ENCODE measurements at regions not wholly inside any gene's neighbourhood (a gene's known extent, or its start where the extent isn't known, plus 50 kb on each side); places are given as distances from the start of the nearest gene placed in this dataset.

DNA sequence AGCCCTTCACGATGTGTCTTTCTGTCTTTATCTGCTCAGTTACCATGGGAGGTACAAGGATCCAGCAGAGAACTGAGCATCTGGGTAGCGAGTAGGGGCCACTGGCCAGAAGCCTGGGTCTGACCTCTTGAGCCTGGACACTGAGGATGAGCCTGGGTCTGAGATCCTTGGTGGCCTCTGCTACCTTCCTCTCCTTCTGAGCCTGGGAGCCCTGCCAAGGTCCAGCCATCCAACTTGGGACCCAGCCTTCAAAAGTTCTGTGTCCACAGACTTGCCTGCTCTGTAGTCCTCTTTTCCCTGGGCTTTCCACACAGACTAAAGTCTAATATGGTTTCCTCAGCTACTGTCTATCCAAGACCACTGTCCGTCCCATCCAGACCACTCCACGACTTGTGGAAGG lies 60.2 kb upstream of the NAA20 start (continued):
- TF ChIP-seq, protein P1, sequence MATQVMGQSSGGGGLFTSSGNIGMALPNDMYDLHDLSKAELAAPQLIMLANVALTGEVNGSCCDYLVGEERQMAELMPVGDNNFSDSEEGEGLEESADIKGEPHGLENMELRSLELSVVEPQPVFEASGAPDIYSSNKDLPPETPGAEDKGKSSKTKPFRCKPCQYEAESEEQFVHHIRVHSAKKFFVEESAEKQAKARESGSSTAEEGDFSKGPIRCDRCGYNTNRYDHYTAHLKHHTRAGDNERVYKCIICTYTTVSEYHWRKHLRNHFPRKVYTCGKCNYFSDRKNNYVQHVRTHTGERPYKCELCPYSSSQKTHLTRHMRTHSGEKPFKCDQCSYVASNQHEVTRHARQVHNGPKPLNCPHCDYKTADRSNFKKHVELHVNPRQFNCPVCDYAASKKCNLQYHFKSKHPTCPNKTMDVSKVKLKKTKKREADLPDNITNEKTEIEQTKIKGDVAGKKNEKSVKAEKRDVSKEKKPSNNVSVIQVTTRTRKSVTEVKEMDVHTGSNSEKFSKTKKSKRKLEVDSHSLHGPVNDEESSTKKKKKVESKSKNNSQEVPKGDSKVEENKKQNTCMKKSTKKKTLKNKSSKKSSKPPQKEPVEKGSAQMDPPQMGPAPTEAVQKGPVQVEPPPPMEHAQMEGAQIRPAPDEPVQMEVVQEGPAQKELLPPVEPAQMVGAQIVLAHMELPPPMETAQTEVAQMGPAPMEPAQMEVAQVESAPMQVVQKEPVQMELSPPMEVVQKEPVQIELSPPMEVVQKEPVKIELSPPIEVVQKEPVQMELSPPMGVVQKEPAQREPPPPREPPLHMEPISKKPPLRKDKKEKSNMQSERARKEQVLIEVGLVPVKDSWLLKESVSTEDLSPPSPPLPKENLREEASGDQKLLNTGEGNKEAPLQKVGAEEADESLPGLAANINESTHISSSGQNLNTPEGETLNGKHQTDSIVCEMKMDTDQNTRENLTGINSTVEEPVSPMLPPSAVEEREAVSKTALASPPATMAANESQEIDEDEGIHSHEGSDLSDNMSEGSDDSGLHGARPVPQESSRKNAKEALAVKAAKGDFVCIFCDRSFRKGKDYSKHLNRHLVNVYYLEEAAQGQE (IDR thresholded peaks at IDR 0.05; ENCODE audit: unreplicated experiment): no peak
- TF ChIP-seq, protein P2, sequence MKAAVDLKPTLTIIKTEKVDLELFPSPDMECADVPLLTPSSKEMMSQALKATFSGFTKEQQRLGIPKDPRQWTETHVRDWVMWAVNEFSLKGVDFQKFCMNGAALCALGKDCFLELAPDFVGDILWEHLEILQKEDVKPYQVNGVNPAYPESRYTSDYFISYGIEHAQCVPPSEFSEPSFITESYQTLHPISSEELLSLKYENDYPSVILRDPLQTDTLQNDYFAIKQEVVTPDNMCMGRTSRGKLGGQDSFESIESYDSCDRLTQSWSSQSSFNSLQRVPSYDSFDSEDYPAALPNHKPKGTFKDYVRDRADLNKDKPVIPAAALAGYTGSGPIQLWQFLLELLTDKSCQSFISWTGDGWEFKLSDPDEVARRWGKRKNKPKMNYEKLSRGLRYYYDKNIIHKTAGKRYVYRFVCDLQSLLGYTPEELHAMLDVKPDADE (IDR thresholded peaks at IDR 0.05): no peak

DNA sequence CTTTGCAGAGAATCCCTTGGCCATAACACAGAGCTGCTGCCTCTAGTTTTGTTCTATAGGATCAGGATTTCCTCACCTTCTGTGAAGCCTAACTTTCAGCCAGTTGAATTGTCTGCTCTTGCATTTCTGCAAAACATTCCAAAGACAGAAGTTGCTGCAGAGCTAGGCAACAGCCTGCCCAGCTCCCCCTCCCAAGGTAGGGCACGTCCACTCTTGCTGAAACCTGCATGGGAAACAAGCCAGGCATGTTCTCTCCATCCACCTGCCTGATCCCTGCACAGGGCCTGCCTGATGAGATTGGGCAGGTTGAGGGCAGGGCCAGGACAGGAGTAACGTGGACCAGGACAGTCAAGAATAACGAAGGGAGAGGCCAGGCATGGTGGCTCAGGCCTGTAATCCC lies 58.9 kb upstream of the NAA20 start:
- H3K36me3 Mint-ChIP-seq (ENCODE audit: low read depth): no peaks in the 10 kb centered on the region
- H3K4me1 Mint-ChIP-seq: peaks cover 36% of the 10 kb centered on the region
- H3K27ac ChIP-seq (ENCODE audit: low read depth): no peak overlapping the region
- DNase-seq (ENCODE audit: low spot score): no peak
- peak; percentile 27 for ATAC-seq
- H3K9me2 ChIP-seq (ENCODE audit: insufficient read depth): no peaks in the 10 kb centered on the region
- H3K4me3 ChIP-seq: no peak overlapping the region
- TF ChIP-seq POLR2AphosphoS5 (IDR thresholded peaks at IDR 0.05; ENCODE audit: low read depth): no peak
- no peak for TF ChIP-seq STAT1 (IDR thresholded peaks at IDR 0.05; ENCODE audit: unreplicated experiment)
- TF ChIP-seq, protein P1 (IDR thresholded peaks at IDR 0.05; ENCODE audit: unreplicated experiment): no peak
- TF ChIP-seq, protein P2 (IDR thresholded peaks at IDR 0.05): no peak
- no peak for TF ChIP-seq ZNF331 (CRISPR knock-in tag; IDR thresholded peaks at IDR 0.05; ENCODE audit: low read depth)
- TF ChIP-seq JUNB (IDR thresholded peaks at IDR 0.05; ENCODE audit: unreplicated experiment): no peak
- TF ChIP-seq, protein P3, sequence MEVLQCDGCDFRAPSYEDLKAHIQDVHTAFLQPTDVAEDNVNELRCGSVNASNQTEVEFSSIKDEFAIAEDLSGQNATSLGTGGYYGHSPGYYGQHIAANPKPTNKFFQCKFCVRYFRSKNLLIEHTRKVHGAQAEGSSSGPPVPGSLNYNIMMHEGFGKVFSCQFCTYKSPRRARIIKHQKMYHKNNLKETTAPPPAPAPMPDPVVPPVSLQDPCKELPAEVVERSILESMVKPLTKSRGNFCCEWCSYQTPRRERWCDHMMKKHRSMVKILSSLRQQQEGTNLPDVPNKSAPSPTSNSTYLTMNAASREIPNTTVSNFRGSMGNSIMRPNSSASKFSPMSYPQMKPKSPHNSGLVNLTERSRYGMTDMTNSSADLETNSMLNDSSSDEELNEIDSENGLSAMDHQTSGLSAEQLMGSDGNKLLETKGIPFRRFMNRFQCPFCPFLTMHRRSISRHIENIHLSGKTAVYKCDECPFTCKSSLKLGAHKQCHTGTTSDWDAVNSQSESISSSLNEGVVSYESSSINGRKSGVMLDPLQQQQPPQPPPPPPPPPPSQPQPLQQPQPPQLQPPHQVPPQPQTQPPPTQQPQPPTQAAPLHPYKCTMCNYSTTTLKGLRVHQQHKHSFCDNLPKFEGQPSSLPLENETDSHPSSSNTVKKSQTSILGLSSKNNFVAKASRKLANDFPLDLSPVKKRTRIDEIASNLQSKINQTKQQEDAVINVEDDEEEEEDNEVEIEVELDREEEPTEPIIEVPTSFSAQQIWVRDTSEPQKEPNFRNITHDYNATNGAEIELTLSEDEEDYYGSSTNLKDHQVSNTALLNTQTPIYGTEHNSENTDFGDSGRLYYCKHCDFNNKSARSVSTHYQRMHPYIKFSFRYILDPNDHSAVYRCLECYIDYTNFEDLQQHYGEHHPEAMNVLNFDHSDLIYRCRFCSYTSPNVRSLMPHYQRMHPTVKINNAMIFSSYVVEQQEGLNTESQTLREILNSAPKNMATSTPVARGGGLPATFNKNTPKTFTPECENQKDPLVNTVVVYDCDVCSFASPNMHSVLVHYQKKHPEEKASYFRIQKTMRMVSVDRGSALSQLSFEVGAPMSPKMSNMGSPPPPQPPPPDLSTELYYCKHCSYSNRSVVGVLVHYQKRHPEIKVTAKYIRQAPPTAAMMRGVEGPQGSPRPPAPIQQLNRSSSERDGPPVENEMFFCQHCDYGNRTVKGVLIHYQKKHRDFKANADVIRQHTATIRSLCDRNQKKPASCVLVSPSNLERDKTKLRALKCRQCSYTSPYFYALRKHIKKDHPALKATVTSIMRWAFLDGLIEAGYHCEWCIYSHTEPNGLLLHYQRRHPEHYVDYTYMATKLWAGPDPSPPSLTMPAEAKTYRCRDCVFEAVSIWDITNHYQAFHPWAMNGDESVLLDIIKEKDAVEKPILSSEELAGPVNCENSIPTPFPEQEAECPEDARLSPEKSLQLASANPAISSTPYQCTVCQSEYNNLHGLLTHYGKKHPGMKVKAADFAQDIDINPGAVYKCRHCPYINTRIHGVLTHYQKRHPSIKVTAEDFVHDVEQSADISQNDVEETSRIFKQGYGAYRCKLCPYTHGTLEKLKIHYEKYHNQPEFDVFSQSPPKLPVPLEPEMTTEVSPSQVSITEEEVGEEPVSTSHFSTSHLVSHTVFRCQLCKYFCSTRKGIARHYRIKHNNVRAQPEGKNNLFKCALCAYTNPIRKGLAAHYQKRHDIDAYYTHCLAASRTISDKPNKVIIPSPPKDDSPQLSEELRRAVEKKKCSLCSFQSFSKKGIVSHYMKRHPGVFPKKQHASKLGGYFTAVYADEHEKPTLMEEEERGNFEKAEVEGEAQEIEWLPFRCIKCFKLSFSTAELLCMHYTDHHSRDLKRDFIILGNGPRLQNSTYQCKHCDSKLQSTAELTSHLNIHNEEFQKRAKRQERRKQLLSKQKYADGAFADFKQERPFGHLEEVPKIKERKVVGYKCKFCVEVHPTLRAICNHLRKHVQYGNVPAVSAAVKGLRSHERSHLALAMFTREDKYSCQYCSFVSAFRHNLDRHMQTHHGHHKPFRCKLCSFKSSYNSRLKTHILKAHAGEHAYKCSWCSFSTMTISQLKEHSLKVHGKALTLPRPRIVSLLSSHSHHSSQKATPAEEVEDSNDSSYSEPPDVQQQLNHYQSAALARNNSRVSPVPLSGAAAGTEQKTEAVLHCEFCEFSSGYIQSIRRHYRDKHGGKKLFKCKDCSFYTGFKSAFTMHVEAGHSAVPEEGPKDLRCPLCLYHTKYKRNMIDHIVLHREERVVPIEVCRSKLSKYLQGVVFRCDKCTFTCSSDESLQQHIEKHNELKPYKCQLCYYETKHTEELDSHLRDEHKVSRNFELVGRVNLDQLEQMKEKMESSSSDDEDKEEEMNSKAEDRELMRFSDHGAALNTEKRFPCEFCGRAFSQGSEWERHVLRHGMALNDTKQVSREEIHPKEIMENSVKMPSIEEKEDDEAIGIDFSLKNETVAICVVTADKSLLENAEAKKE (CRISPR knock-in tag; IDR thresholded peaks at IDR 0.05): no peak
- no peak for TF ChIP-seq NANOG (IDR thresholded peaks at IDR 0.05; ENCODE audit: borderline replicate concordance)
- no peaks in the 10 kb centered on the region for H3K79me2 ChIP-seq (replicated peaks; ENCODE audit: insufficient read depth)
- peak overlapping the region; percentile 77; the same call in 1 of the 2 replicates for H2AFZ ChIP-seq
- no peaks in the 10 kb centered on the region for H4K20me1 ChIP-seq (replicated peaks; ENCODE audit: insufficient read depth)
- no peaks in the 10 kb centered on the region for H3F3A ChIP-seq (replicated peaks; ENCODE audit: low read depth)
- H3K27ac Mint-ChIP-seq: peak overlapping the region; percentile 18; the same call in 1 of the 2 replicates
- no peak overlapping the region; the same call in 2 of the 3 replicates for H3K4me3 Mint-ChIP-seq
- peak overlapping the region; percentile 66; the same call in 1 of the 2 replicates for H3K4me2 ChIP-seq
- H3K36me3 ChIP-seq (ENCODE audit: insufficient read depth): no peaks in the 10 kb centered on the region
- no peaks in the 10 kb centered on the region for H3K27me3 ChIP-seq (ENCODE audit: insufficient read depth)
- H3K4me1 ChIP-seq (ENCODE audit: insufficient read depth): peaks cover 37% of the 10 kb centered on the region
- H3K9me3 Mint-ChIP-seq: no peaks in the 10 kb centered on the region
- peaks cover 4% of the 10 kb centered on the region for H3K27me3 Mint-ChIP-seq (ENCODE audit: insufficient read depth, low read depth, poor library complexity)

All from GM23338 (cell line).